Inflammatory macrophage treated with lipopolysaccharide for 4 hours (primary cell): ENCODE measurements at regions not wholly inside any gene's neighbourhood (a gene's known extent, or its start where the extent isn't known, plus 50 kb on each side); places are given as distances from the start of the nearest gene placed in this dataset.

Experiments used
- DNase-seq: peaks from one replicate; pipeline ENCODE4 v3.0.0-alpha.2; 2020

DNA sequence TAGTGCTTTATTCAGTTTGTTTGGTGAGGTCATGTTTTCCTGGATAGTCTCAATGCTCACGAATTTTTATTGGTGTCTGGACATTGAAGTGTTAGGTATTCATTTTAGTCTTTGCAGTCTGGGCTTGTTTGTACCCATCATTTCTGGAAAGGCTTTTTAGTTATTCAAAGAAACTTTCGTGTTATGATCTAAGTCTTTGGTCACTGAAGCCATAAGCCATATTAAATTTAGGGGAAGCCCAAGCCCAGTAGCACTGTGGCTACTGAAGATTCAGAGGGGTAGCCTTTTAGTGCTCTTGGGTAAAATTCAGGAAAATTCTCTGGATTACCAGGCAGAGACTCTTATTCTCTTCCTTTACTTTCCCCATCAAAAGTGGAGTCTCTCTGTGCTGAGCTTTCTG is 56.2 kb upstream of the PEX5L start:
- no peak for DNase-seq

DNA sequence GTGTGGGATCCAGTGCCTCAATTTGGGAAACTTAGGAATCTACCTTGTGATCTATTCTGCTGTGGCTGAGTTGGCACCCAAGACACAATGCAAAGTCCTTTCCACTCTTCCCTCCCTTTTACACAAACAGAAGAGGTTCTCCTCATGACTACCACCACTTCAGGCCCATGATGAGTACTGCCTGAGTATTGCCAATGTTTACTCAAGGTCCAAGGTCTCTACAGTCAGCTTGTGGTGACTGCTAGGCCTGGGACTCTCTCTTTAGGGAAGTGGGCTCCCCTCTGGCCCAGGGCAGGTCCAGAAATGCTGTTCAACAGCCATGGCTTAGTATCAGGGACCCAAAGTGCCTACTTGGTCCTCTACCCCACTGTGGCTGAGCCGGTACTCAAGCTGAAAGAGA is 56.8 kb upstream of the PEX5L start:
- DNase-seq, result no peak

- DNase-seq, result no peak
These were observed 60.9 kb upstream of the PEX5L start for GRCh38 chr3:180097626-180098025.

- DNase-seq, result no peak
These were observed 65.4 kb upstream of the PEX5L start for GRCh38 chr3:180102134-180102533.

- no peak for DNase-seq
These were observed 65.9 kb upstream of the PEX5L start for GRCh38 chr3:180102604-180103003.

DNA sequence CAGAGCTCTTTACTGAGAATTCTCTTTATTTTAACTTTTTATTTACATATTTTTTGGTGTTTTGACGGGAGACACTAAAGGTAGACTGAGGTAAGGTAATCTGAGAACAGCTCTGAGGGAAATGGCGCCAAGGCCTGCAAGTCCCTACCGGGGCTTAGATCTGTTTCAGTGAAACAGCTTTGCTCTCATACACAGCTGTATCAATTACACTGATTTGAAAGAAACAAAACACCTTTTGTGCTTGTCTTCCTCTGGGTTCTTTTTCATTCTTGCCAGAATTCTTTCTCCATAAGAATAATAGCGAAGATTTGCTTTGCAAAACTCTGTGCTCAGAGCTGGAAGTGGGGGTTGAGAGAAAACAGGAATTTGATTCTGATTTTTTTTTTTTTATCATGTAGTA is 79.5 kb upstream of the PEX5L start:
- DNase-seq, result no peak

DNA sequence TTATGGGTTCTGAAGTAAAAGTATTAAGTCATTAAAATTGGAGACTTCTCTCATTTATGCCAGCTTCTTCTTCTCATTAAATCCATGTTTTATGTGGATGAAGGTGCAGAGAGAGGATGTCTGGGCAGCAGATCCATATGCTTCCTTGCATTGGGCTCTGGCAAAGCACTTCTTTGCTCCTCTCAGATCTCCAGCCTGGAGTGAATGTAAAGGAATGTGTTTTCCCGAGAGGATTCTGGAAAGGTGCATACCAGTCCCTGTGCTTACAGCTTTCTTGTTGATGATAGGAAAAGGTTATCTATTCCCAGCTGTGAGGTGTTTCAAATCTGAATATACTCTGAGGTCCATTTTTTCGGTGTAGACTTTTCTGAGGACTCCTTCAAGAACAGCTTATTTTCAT is 79.9 kb upstream of the PEX5L start:
- DNase-seq, result no peak

- DNase-seq, result no peak
These were observed 80.8 kb upstream of the PEX5L start for GRCh38 chr3:180117381-180118163.

- no peak for DNase-seq
These were observed 82.8 kb upstream of the PEX5L start for GRCh38 chr3:180119567-180119966.

GRCh38 chr3:180123928-180124327 is 87.2 kb upstream of the PEX5L start:
- no peak for DNase-seq

GRCh38 chr3:180131169-180131568 is 94.4 kb upstream of the PEX5L start:
- DNase-seq, result no peak

DNA sequence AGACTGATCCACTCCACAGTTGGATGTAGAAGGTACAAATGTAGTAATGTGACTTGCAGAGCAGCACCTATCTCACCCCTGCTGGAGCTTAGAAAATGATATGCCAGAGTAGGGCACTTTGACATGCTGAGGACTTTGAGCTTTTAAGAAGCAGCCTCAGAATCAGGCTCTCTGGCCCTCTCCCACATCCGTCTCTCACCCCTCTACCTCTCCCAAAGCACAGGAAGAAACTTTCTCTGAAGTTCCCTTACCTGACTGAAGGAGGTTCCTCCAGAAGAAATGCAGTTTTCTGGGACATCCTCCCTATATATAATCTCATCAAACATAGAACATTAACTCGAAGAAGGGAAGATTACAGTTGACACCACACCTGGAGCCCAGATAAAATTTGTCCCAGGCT is 98.4 kb upstream of the PEX5L start:
- no peak for DNase-seq

GRCh38 chr3:180138871-180139270 is 102.1 kb upstream of the PEX5L start:
- DNase-seq, result no peak

- no peak for DNase-seq
These were observed 105.3 kb upstream of the PEX5L start for GRCh38 chr3:180142041-180142440.

GRCh38 chr3:180142472-180142871 is 105.7 kb upstream of the PEX5L start:
- no peak for DNase-seq

- DNase-seq, result no peak
These were observed 125.0 kb upstream of the PEX5L start for GRCh38 chr3:180161770-180162169.

GRCh38 chr3:180175572-180175971 is 138.8 kb upstream of the PEX5L start:
- DNase-seq, result no peak

DNA sequence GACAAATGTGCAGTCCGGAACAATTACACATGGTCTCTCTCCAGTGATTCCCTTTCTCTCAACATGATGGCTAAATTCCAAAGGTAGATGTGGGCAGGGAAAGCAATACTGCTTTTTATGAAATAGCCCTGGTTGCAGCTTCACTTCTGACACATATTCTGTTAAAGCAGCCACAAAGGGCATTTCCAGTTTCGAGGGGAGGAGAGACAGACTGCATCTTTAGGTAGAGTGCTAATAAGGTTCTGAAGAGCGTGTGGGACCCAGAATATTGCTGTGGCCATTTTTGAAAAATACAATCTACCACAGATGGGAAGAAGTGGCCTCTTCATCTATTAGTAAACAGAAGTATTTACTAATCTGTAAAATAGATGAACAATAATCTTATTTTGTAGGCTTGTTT is 139.3 kb upstream of the PEX5L start:
- DNase-seq, result no peak

DNA sequence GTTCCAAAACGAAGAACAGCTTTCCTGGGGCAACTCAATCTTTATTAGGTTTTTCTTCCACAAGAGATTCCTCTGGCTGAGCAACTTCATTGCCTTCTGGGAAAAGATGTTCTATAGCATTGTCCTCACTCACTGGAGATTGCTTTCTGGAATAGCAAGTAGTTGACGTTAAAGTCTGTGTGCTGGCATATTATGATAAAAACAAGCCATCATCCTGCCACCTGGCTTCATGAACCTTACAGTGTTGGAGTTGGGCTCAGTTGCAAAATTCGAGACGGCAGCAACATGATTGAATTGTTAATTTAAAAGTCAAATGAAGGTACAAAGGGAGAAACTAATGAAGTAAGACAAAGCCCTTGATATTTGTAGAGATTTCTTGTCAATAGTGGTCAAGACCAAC is 140.5 kb upstream of the PEX5L start:
- no peak for DNase-seq

- DNase-seq, result no peak
These were observed 142.8 kb upstream of the PEX5L start for GRCh38 chr3:180179562-180179961.

- no peak for DNase-seq
These were observed 144.1 kb upstream of the PEX5L start for GRCh38 chr3:180180795-180181194.

- DNase-seq, result no peak
These were observed 144.7 kb upstream of the PEX5L start for GRCh38 chr3:180181387-180181786.

DNA sequence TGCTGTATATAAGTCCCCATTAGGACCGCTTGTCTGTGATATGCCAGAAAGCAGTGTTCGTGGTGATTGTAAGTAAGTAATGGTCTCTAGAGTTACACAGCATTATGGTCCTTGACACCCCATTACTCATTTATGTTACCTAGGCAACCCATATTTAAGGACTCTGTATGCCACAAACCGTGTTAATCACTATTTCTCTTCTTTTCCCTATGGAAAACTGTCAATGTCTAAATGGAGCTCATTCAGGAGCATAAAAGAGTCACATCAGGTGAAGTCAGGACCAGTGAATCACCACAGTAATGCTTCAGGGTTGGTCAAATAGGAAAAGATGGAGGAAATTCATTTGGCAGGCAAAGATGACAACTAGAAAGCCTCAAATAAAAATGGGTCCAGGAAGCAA is 146.6 kb upstream of the PEX5L start:
- DNase-seq, result no peak

DNA sequence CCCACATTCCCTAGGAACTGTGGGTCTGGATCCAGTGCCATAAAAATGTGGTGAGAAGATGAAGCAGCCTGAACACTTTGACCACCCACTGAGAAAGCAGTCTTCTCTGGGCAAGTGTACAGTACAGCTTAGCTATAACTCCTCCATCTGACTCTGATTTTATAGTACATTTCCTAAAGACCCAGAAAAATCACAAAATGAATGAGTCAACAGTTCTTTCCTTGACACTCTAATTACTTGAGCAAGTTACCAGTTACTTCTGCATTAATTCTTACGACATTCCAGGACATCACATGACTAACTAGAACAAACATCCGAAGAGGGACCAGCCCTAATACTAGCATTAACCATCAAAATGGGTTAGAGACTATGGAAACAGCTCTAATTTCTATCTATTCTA is 148.1 kb upstream of the PEX5L start:
- no peak for DNase-seq

DNA sequence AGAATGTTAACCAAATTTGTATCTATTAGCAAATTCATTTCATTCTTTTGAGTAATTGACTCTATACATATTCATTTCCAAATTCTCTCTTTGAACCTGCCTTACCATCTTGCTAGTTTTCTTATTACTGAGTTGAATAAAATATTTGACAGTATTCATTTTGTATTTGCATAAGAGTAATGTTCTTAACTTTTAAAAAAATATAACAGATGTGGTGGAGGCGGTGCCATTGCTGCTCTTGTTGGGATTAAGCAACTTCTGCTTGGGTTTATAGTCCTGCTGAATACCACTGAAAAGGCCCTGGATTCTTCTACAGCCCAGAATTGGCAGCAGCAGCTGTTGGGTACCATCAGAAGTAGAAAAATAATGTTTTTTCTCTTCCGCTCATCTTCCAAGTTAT is 148.9 kb upstream of the PEX5L start:
- DNase-seq, result no peak
